Erythroblast (primary cell): ENCODE measurements at regions not wholly inside any gene's neighbourhood (a gene's known extent, or its start where the extent isn't known, plus 50 kb on each side); places are given as distances from the start of the nearest gene placed in this dataset.

Experiments
- GATA1 ChIP-seq: IDR thresholded peaks from 2 replicates; pipeline ENCODE4 v1.6.1; 2011; ENCODE audit warnings: low read depth, mild to moderate bottlenecking, control low read depth, low read length, moderate library complexity
- POLR2A ChIP-seq: IDR thresholded peaks from 2 replicates; pipeline ENCODE4 v1.6.1; 2011; ENCODE audit warnings: mild to moderate bottlenecking, low read length

DNA sequence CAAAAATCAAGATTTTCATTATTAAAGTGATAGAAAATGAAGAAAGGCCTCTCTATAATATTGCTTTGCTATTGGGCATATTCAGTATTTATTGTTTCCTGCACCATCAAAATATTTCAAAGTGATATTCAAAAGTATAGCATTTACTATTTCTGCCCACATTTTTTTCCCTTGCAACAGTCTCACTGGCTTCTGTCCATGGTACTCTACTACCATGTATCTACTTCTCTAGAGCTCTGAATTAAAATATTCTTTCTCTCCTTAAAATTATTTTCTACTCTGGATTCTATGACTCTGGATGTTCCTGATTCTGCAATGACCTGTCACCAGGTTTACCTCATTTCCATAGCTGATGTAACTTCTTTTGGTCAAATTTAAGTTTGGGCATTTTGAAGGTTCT, 1508.3 kb upstream of the PRR20A start:
- TF ChIP-seq POLR2A (no peak), GATA1 (no peak)
